22Rv1 (cell line): ENCODE measurements at regions not wholly inside any gene's neighbourhood (a gene's known extent, or its start where the extent isn't known, plus 50 kb on each side); places are given as distances from the start of the nearest gene placed in this dataset.

Source experiments
- H3K27ac ChIP-seq: fragments of 450-650 bp; 2 replicates; pipeline ENCODE4 v1.5.1; 2017
- ZFX ChIP-seq: fragments of 450-650 bp; IDR thresholded peaks from 2 replicates; pipeline ENCODE4 v1.6.1; 2017; ENCODE audit warnings: antibody characterized with exemption, borderline replicate concordance
- TF ChIP-seq, protein P1 (sequence below): fragments of 450-650 bp; IDR thresholded peaks from 2 replicates; pipeline ENCODE4 v1.5.1; 2017; ENCODE audit warnings: mild to moderate bottlenecking

DNA sequence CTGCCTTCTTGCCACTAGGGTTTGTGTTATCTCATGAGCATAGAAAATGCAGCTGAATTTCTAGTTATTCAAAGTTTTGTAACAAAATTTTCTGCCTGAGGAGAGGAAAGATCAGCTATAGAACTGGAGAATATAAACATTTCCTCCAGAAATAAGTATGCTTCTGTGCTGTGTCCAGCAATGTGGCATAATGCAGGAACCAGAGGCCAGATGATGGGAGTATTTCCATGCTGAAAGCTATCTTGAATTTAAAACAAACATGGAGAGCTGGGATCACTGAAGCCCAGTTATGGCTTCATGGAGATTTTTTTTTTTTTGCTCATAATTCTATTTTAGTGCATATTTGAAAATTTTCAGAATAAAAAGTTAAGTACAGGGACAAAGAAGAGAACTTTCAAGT, 608.2 kb downstream of the SOX6 start:
- TF ChIP-seq, protein P1, sequence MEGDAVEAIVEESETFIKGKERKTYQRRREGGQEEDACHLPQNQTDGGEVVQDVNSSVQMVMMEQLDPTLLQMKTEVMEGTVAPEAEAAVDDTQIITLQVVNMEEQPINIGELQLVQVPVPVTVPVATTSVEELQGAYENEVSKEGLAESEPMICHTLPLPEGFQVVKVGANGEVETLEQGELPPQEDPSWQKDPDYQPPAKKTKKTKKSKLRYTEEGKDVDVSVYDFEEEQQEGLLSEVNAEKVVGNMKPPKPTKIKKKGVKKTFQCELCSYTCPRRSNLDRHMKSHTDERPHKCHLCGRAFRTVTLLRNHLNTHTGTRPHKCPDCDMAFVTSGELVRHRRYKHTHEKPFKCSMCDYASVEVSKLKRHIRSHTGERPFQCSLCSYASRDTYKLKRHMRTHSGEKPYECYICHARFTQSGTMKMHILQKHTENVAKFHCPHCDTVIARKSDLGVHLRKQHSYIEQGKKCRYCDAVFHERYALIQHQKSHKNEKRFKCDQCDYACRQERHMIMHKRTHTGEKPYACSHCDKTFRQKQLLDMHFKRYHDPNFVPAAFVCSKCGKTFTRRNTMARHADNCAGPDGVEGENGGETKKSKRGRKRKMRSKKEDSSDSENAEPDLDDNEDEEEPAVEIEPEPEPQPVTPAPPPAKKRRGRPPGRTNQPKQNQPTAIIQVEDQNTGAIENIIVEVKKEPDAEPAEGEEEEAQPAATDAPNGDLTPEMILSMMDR: no peak
- no peak for TF ChIP-seq ZFX
- no peak overlapping the region for H3K27ac ChIP-seq

DNA sequence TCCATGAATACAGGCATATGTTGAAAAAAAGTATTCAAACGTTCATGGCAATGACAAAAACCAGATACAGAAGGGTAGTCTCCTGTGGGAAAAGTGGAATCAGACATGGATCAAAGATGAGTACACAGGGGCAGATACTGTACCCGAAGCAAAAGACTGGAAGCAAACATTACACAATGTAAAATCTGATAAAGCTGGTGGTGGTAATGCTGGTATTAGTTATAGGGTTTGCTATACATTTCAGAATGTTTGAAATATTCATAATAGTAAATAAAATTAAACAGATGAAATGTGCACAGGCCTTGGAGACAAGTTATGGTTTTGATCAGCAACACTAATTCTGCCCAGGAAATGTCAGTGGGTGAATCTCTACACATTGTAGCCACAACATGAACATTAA, 607.6 kb downstream of the SOX6 start:
- H3K27ac ChIP-seq: no peak overlapping the region
- no peak for TF ChIP-seq ZFX
- TF ChIP-seq, protein P1: no peak

DNA sequence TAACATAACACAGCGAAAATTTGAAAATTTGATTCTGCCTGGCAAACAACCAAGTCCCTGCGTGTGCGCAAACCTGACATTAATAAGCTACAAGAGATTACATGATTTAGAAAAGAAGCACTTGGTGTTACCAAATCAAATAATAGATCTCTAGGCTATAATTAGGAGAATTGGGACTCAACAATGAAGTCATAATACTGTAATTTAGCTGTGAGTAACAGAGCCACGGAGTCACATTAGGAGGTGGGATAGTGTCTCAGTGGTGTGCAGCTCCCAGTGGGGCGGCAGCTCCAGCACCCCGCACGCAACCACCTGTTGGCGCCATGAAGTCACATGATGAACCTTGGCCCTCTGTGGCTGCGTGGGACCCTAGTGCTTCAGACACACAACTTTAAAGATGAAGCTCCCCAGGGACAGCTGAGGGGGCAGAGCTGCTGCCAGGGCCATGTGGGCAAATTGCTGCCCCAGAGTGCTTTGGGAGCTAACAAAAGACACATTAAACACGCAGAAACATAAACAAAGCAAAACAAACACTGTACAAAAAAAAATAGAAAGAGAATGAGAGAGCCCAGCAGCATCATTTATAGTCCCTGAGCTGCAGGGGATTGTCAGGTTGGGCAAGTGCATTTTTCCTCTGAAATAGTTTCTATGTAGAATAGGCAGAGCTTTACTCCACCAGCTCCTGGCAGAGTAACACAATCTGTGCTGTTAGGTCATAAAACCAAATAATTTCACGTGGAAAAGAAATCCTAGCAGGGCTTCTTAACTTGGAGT, 605.6 kb downstream of the SOX6 start:
- H3K27ac ChIP-seq: no peak overlapping the region
- TF ChIP-seq, protein P1: no peak
- no peak for TF ChIP-seq ZFX

DNA sequence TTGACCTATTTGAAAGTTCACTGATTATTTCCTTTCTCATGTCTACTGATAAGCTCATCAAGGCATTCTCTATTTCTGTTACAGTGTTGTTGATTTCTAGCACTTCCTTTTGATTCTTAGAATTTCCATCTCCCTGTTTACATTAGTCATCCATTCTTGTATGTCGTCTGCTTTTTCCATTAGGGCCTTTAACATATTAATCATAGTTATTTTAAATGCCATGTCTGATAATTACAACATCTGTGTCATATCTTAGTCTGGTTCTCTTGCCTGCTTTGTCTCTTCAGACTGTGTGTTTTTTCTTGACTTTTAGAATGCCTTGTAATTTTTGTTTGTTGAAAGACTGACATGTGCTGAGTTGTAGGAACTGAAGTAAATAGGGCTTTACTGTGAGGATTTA, 602.1 kb downstream of the SOX6 start:
- H3K27ac ChIP-seq: no peak overlapping the region
- TF ChIP-seq ZFX: no peak

DNA sequence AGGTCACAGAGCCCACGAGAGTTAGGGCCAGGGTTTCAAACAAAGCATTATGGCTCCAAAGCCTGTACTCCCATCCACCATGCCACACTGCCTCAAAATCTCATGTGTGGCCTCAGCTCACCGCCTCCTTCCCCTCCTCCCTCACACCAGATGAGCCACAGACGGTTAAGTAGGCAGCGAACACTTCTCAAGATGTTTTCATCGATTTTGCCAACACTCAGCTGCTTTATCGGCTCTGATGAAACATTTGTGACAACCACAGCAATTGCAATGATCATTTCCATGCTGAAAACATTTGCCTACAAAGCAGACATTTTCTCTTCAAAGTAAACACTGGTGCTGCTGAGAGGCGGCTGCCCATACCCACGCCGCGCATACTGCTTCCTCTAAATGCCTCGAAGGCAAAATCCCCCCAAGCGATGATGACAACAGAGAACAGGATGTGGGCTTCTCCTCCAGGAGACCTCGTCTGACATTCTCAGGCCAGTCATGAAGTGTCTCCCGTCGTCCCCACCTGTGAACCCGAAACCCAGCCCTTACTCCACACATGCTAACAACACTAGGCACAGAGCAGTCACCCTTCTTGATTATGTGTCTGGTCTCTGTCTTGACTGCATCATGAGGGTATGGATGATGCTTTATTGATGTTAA, 599.2 kb downstream of the SOX6 start:
- no peak overlapping the region for H3K27ac ChIP-seq
- no peak for TF ChIP-seq ZFX
- TF ChIP-seq, protein P1: no peak

DNA sequence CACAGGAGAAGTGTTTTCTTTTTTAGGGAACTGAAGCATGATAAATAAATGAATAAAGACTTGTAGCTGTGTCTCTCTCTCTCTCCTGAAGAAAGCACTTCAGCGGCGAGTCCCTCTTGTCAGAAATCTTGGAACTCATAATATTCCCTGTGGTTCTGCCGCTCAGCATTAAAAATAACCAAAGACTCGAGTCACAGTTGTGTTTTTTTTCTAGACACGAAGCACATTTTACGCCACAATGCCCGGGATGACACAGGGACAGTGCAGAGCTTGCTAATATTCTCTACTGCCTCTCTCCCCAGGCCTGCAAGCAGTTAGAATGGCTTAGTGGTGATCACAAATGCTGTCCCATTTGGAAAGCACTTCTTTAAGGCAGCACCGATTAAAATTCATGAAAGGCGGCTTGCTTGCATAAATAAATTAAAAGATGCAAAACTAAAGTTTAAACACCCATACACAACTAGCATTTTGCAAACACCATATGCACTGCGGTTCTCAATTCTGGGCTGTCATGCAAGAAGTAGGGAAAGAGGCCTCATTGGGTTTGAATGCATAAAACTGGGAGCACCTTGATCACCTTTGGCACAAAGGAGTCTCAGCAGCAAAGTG, 597.4 kb downstream of the SOX6 start:
- TF ChIP-seq, protein P1: no peak
- no peak for TF ChIP-seq ZFX
- no peak overlapping the region for H3K27ac ChIP-seq

DNA sequence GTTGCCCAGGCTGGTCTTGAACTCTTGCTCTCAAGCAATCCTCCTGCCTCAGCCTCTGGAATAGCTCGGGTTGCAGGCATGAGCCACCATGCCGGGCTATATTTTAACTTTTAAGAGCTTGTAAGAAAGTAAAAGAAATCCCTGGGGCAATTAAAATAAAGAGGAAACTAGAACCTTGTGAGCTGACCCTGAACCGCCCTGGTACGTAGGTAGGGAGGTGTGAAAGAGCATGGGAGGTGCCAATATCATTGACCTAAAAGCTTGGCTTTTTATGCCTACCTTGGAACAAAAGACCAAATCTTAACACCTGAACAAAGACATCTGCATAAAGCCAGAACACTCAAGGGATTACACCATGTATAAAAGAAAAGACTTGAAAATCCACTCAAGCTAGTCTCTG, 595.1 kb downstream of the SOX6 start:
- TF ChIP-seq, protein P1: no peak
- no peak for TF ChIP-seq ZFX

More for the DNA sequence above, 595.1 kb downstream of the SOX6 start:
- no peak overlapping the region for H3K27ac ChIP-seq
